ENCODE measurements at regions not wholly inside any gene's neighbourhood (a gene's known extent, or its start where the extent isn't known, plus 50 kb on each side); places are given as distances from the start of the nearest gene placed in this dataset.

- TF ChIP-seq POLR2A (IDR thresholded peaks at IDR 0.05) (no peak), POLR2AphosphoS5 (IDR thresholded peaks at IDR 0.05) (no peak)
- TF ChIP-seq, protein P1, sequence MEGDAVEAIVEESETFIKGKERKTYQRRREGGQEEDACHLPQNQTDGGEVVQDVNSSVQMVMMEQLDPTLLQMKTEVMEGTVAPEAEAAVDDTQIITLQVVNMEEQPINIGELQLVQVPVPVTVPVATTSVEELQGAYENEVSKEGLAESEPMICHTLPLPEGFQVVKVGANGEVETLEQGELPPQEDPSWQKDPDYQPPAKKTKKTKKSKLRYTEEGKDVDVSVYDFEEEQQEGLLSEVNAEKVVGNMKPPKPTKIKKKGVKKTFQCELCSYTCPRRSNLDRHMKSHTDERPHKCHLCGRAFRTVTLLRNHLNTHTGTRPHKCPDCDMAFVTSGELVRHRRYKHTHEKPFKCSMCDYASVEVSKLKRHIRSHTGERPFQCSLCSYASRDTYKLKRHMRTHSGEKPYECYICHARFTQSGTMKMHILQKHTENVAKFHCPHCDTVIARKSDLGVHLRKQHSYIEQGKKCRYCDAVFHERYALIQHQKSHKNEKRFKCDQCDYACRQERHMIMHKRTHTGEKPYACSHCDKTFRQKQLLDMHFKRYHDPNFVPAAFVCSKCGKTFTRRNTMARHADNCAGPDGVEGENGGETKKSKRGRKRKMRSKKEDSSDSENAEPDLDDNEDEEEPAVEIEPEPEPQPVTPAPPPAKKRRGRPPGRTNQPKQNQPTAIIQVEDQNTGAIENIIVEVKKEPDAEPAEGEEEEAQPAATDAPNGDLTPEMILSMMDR (IDR thresholded peaks at IDR 0.05): no peak
Measured at GRCh38 chr3:5051772-5052171, 70.3 kb upstream of the ARL8B start.
